Nephron progenitor cell (in vitro differentiated cells): ENCODE measurements at regions not wholly inside any gene's neighbourhood (a gene's known extent, or its start where the extent isn't known, plus 50 kb on each side); places are given as distances from the start of the nearest gene placed in this dataset.

Experiments
- DNase-seq: peaks from one replicate; pipeline ENCODE4 v3.0.0; 2021
- H3K27ac Mint-ChIP-seq: 2 replicates; pipeline ENCODE4 v1.8.0; 2021; ENCODE audit warnings: mild to moderate bottlenecking, moderate library complexity, mixed read lengths
- H3K27me3 Mint-ChIP-seq: 2 replicates; pipeline ENCODE4 v1.8.0; 2021; ENCODE audit warnings: mild to moderate bottlenecking, low read depth, mixed read lengths; ENCODE audit not compliant: poor library complexity
- H3K36me3 Mint-ChIP-seq: 2 replicates; pipeline ENCODE4 v1.8.0; 2021; ENCODE audit warnings: low read depth, mixed read lengths
- H3K4me1 Mint-ChIP-seq: 2 replicates; pipeline ENCODE4 v1.8.0; 2021; ENCODE audit warnings: mixed read lengths
- H3K4me3 Mint-ChIP-seq: 2 replicates; pipeline ENCODE4 v1.8.0; 2021; ENCODE audit warnings: mild to moderate bottlenecking, moderate library complexity, mixed read lengths
- H3K9me3 Mint-ChIP-seq: 2 replicates; pipeline ENCODE4 v1.8.0; 2021; ENCODE audit warnings: mild to moderate bottlenecking, moderate library complexity, mixed read lengths
- CTCF ChIP-seq: fragments of 200-600 bp; sonication (generic); IDR thresholded peaks from 2 replicates; pipeline ENCODE4 v1.5.0; 2021; ENCODE audit warnings: antibody characterized with exemption

GRCh38 chr2:12658310-12658945 lies 58.3 kb upstream of the TRIB2 start:
- H3K4me3 Mint-ChIP-seq: no peak overlapping the region
- peaks cover 3% of the 10 kb centered on the region for H3K4me1 Mint-ChIP-seq
- TF ChIP-seq CTCF: no peak
- no peaks in the 10 kb centered on the region for H3K36me3 Mint-ChIP-seq
- no peak for DNase-seq
- H3K27ac Mint-ChIP-seq: no peak overlapping the region
- H3K27me3 Mint-ChIP-seq: peaks cover 6% of the 10 kb centered on the region
- peaks cover 5% of the 10 kb centered on the region for H3K9me3 Mint-ChIP-seq

- H3K27me3 Mint-ChIP-seq: peaks cover 7% of the 10 kb centered on the region
- TF ChIP-seq CTCF: no peak
- no peak for DNase-seq
- H3K4me3 Mint-ChIP-seq: no peak overlapping the region
- H3K36me3 Mint-ChIP-seq: peaks cover 6% of the 10 kb centered on the region
- H3K27ac Mint-ChIP-seq: no peak overlapping the region
- H3K4me1 Mint-ChIP-seq: peaks cover 10% of the 10 kb centered on the region
- peaks cover 20% of the 10 kb centered on the region for H3K9me3 Mint-ChIP-seq
Measured at GRCh38 chr2:12661489-12661888, 55.2 kb upstream of the TRIB2 start.

- H3K27ac Mint-ChIP-seq: no peak overlapping the region
- peaks cover 7% of the 10 kb centered on the region for H3K27me3 Mint-ChIP-seq
- no peak for TF ChIP-seq CTCF
- H3K4me3 Mint-ChIP-seq: no peak overlapping the region
- no peak for DNase-seq
- peaks cover 14% of the 10 kb centered on the region for H3K4me1 Mint-ChIP-seq
- H3K9me3 Mint-ChIP-seq: peaks cover 35% of the 10 kb centered on the region
- H3K36me3 Mint-ChIP-seq: peaks cover 10% of the 10 kb centered on the region
Measured at GRCh38 chr2:12663306-12664037, 53.3 kb upstream of the TRIB2 start.

- DNase-seq: no peak
- Mint-ChIP-seq H3K4me3 (no peak overlapping the region), H3K27ac (no peak overlapping the region), H3K36me3 (peaks cover 10% of the 10 kb centered on the region), H3K27me3 (peaks cover 7% of the 10 kb centered on the region), H3K4me1 (peaks cover 30% of the 10 kb centered on the region), H3K9me3 (peaks cover 35% of the 10 kb centered on the region)
- TF ChIP-seq CTCF: no peak
Measured at GRCh38 chr2:12665334-12665733, 51.4 kb upstream of the TRIB2 start.

GRCh38 chr2:12666445-12666844 lies 50.3 kb upstream of the TRIB2 start:
- H3K36me3 Mint-ChIP-seq: peaks cover 10% of the 10 kb centered on the region
- no peak overlapping the region for H3K4me3 Mint-ChIP-seq
- H3K4me1 Mint-ChIP-seq: peaks cover 30% of the 10 kb centered on the region
- no peak for DNase-seq
- H3K27me3 Mint-ChIP-seq: peaks cover 7% of the 10 kb centered on the region
- H3K27ac Mint-ChIP-seq: no peak overlapping the region
- peaks cover 29% of the 10 kb centered on the region for H3K9me3 Mint-ChIP-seq
- no peak for TF ChIP-seq CTCF
